ENCODE measurements at regions not wholly inside any gene's neighbourhood (a gene's known extent, or its start where the extent isn't known, plus 50 kb on each side); places are given as distances from the start of the nearest gene placed in this dataset.

DNA sequence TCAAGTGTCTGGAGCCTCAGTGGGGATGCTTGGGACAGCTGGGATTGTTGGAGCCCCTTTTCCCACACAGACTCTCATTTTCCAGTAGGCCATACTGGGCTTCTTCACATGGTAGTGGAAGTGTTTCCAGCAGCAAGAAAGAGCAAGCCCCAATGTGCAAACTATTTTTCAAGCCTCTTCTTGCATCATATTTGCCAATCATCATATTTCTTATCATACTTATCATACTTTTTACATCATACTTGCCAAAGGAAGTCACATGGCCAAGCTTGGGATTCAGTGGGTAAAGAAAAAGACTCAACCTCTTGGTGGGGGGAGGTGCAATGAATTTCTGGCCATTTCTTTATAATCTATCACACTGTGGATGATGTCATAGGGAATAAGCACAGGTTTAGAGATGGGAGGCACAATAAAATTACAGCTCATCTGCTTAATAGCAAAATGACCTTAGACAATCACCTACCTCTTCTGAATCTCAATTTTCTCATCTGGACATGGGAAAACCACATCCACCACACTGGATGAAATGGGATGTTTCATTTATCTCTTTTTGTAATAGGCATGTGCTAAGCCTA lies 174.2 kb downstream of the MID1IP1 start:
- no peak for TF ChIP-seq SUZ12 (IDR thresholded peaks at IDR 0.05; ENCODE audit: extremely low read depth, insufficient read depth, insufficient read length)
- no peak for TF ChIP-seq YY1 (IDR thresholded peaks at IDR 0.05; ENCODE audit: insufficient read depth, insufficient read length)
- no peak for TF ChIP-seq ZNF274 (IDR thresholded peaks at IDR 0.05; ENCODE audit: low read depth, low read length)

All from NT2/D1 (cell line).